Kidney epithelial cell (primary cell): ENCODE measurements at regions not wholly inside any gene's neighbourhood (a gene's known extent, or its start where the extent isn't known, plus 50 kb on each side); places are given as distances from the start of the nearest gene placed in this dataset.

Experiments used
- DNase-seq: peaks from one replicate; pipeline ENCODE4 v3.0.0-alpha.2; 2010; ENCODE audit warnings: low read depth
- H3K27me3 ChIP-seq: 2 replicates; pipeline ENCODE4 v1.6.0; 2011; ENCODE audit warnings: low read length; ENCODE audit not compliant: control insufficient read depth, insufficient read depth
- H3K36me3 ChIP-seq: 2 replicates; pipeline ENCODE4 v1.5.1; 2011; ENCODE audit warnings: low read length; ENCODE audit not compliant: control insufficient read depth, insufficient read depth
- H3K4me3 ChIP-seq: 2 replicates; pipeline ENCODE4 v1.5.1; 2011; ENCODE audit warnings: low read depth, mild to moderate bottlenecking, control low read depth, low read length
- TF ChIP-seq, protein P1 (sequence below): IDR thresholded peaks from 2 replicates; pipeline ENCODE4 v1.5.1; 2011; ENCODE audit warnings: mild to moderate bottlenecking, moderate library complexity, low read length, control low read depth, inconsistent platforms; ENCODE audit not compliant: insufficient read depth, poor library complexity, severe bottlenecking

DNA sequence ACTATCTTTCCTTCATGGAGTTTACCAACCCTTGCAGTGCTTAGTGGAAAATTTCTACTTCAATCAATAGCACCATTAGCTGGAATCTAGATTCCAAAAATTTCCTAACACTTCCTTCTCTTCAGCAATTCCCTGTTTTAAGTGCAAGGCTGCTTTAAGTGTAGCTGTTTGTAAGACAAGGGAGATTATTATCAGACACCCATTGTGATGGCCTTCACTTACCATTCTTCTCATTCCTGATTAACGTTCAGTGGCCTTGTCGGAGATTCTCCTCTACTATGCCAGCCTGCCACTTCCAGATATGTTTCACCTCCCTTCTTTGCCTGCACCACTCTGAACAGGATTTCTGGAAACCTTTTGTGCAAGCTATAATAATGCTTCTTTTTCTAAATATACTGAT lies 464.9 kb upstream of the ADGRL2 start:
- H3K27me3 ChIP-seq: no peaks in the 10 kb centered on the region

GRCh38 chr1:81330521-81330920 lies 470.2 kb upstream of the ADGRL2 start:
- Histone ChIP-seq H3K4me3 (no peak overlapping the region), H3K27me3 (no peaks in the 10 kb centered on the region)
- TF ChIP-seq, protein P1, sequence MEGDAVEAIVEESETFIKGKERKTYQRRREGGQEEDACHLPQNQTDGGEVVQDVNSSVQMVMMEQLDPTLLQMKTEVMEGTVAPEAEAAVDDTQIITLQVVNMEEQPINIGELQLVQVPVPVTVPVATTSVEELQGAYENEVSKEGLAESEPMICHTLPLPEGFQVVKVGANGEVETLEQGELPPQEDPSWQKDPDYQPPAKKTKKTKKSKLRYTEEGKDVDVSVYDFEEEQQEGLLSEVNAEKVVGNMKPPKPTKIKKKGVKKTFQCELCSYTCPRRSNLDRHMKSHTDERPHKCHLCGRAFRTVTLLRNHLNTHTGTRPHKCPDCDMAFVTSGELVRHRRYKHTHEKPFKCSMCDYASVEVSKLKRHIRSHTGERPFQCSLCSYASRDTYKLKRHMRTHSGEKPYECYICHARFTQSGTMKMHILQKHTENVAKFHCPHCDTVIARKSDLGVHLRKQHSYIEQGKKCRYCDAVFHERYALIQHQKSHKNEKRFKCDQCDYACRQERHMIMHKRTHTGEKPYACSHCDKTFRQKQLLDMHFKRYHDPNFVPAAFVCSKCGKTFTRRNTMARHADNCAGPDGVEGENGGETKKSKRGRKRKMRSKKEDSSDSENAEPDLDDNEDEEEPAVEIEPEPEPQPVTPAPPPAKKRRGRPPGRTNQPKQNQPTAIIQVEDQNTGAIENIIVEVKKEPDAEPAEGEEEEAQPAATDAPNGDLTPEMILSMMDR: no peak

More for the DNA sequence above, 464.9 kb upstream of the ADGRL2 start:
- DNase-seq: no peak
- H3K4me3 ChIP-seq: no peak overlapping the region
- no peaks in the 10 kb centered on the region for H3K36me3 ChIP-seq
- TF ChIP-seq, protein P1: no peak

GRCh38 chr1:81330111-81330510 lies 470.6 kb upstream of the ADGRL2 start:
- Histone ChIP-seq H3K4me3 (no peak overlapping the region), H3K36me3 (no peaks in the 10 kb centered on the region), H3K27me3 (no peaks in the 10 kb centered on the region)
- TF ChIP-seq, protein P1: no peak
- DNase-seq: no peak

More at GRCh38 chr1:81330521-81330920, 470.2 kb upstream of the ADGRL2 start:
- DNase-seq: no peak
- no peaks in the 10 kb centered on the region for H3K36me3 ChIP-seq

- TF ChIP-seq, protein P1: no peak
- no peaks in the 10 kb centered on the region for H3K27me3 ChIP-seq
- H3K36me3 ChIP-seq: no peaks in the 10 kb centered on the region
- no peak for DNase-seq
- no peak overlapping the region for H3K4me3 ChIP-seq
These were observed 471.7 kb upstream of the ADGRL2 start for GRCh38 chr1:81329041-81329440.

DNA sequence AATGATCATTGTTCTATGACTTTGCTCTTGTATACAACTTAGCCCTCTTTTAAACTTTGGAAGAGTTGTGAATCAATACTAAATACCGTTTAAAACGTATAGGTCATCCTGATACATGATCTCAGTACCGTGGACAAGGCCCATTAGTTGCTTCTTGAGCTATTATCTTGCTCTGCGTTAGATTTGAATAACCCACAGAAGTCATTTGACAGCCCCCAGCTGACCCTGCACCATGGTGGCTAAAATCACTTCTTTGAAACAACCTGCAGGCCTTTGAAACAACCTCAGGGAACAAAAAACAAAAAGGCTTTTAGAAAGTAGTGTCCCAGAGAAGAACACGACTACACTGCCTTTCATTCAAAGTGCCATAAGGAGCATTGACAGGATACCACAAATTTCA lies 473.0 kb upstream of the ADGRL2 start:
- H3K36me3 ChIP-seq: no peaks in the 10 kb centered on the region
- no peak overlapping the region for H3K4me3 ChIP-seq
- no peaks in the 10 kb centered on the region for H3K27me3 ChIP-seq
- TF ChIP-seq, protein P1: no peak
- no peak for DNase-seq

DNA sequence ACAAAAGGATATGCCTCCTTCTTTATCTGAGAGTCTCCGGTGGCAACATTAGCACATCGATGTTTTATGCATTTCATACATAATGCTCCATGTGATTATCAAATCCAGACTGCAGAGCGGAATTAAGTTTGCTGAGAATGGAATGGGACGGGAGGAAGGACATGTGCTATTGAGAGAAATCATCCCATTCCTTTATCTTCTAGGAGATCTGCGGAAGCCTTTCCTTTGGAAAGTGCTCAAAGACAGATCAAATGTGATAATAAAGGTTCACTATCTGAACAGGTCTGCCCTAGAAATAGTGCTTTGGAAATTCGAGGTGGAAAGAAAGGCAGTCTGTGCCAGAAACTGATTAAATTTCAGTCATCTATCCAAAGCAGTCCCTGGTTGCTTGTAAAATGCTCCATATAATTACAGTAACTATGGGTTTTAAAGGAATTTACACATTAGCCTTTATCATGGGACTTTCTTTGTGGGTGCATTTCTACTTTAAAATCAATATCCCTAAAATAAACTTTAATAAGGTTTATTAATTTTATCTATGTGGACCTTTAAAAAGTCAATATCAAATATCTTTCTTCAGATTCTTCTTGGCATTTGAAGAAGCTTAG lies 473.5 kb upstream of the ADGRL2 start:
- TF ChIP-seq, protein P1: no peak
- DNase-seq: no peak
- no peak overlapping the region for H3K4me3 ChIP-seq
- no peaks in the 10 kb centered on the region for H3K36me3 ChIP-seq
- H3K27me3 ChIP-seq: no peaks in the 10 kb centered on the region
